ENCODE measurements at regions not wholly inside any gene's neighbourhood (a gene's known extent, or its start where the extent isn't known, plus 50 kb on each side); places are given as distances from the start of the nearest gene placed in this dataset.

GRCh38 chr4:27463816-27464215, 603.2 kb downstream of the STIM2 start:
- no peak overlapping the region for H3K4me3 ChIP-seq
- no peaks in the 10 kb centered on the region for H3K27me3 ChIP-seq
- no peaks in the 10 kb centered on the region for H3K9me3 ChIP-seq
- H3K36me3 ChIP-seq: no peaks in the 10 kb centered on the region
- H3K4me1 ChIP-seq: no peaks in the 10 kb centered on the region
- TF ChIP-seq, protein P1, sequence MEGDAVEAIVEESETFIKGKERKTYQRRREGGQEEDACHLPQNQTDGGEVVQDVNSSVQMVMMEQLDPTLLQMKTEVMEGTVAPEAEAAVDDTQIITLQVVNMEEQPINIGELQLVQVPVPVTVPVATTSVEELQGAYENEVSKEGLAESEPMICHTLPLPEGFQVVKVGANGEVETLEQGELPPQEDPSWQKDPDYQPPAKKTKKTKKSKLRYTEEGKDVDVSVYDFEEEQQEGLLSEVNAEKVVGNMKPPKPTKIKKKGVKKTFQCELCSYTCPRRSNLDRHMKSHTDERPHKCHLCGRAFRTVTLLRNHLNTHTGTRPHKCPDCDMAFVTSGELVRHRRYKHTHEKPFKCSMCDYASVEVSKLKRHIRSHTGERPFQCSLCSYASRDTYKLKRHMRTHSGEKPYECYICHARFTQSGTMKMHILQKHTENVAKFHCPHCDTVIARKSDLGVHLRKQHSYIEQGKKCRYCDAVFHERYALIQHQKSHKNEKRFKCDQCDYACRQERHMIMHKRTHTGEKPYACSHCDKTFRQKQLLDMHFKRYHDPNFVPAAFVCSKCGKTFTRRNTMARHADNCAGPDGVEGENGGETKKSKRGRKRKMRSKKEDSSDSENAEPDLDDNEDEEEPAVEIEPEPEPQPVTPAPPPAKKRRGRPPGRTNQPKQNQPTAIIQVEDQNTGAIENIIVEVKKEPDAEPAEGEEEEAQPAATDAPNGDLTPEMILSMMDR (IDR thresholded peaks at IDR 0.05): no peak
- DNase-seq (ENCODE audit: low spot score in 2 of 2): no peak
- intact Hi-C loops (cut with DNase I): no loop called here
- H3K27ac ChIP-seq: no peak overlapping the region

DNA sequence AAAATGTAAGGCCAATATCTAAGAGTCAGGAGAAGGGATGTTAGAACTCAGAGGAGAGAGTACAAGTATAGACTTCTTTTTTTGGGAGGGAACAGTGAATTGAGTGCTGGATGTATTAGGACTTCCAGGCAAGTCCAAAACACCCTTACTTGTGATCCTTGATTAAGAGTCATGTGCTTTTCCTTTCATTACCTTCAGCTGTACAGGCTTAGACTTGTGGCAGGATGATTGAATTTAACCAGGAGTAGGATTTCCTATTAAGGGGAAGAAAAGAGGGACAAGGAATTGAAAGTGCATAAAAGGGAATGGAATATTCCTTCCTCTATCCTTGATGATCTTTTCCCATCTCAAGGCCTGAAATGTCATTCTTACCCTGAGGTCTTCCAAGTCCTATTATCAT, 606.7 kb downstream of the STIM2 start:
- no peak overlapping the region for H3K27ac ChIP-seq
- TF ChIP-seq, protein P1 (IDR thresholded peaks at IDR 0.05): no peak
- H3K4me1 ChIP-seq: no peaks in the 10 kb centered on the region
- intact Hi-C loops (cut with DNase I): no loop called here
- no peak for DNase-seq (ENCODE audit: low spot score in 2 of 2)
- no peaks in the 10 kb centered on the region for H3K9me3 ChIP-seq
- no peaks in the 10 kb centered on the region for H3K36me3 ChIP-seq
- no peak overlapping the region for H3K4me3 ChIP-seq
- H3K27me3 ChIP-seq: no peaks in the 10 kb centered on the region

- TF ChIP-seq, protein P1 (IDR thresholded peaks at IDR 0.05): no peak
- H3K4me3 ChIP-seq: no peak overlapping the region
- no peaks in the 10 kb centered on the region for H3K9me3 ChIP-seq
- no peak overlapping the region for H3K27ac ChIP-seq
- no peaks in the 10 kb centered on the region for H3K27me3 ChIP-seq
- no peaks in the 10 kb centered on the region for H3K36me3 ChIP-seq
- intact Hi-C loops (cut with DNase I): no loop called here
- DNase-seq (ENCODE audit: low spot score in 2 of 2): no peak
- no peaks in the 10 kb centered on the region for H3K4me1 ChIP-seq
Observed at GRCh38 chr4:27472364-27472763, 611.7 kb downstream of the STIM2 start.

DNA sequence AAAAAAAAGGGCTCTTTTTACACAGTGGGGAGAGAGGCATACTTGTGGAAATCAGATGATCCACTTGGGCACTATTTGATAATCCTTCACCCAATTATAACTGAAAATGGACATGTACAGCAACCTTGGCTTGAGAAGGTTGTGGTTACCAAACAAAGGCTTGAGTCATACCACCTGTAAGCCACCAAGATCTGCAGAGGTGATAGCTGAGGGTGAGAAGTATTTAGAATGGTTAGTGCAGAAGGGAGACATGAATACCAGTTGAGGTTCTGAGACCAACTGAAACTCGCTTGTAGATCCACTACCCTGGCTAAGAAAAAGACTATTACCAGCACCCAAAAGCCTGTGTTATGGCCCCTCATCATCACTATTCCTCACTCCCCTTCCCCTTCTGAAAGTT, 614.0 kb downstream of the STIM2 start:
- H3K9me3 ChIP-seq: no peaks in the 10 kb centered on the region
- no peaks in the 10 kb centered on the region for H3K27me3 ChIP-seq
- TF ChIP-seq, protein P1 (IDR thresholded peaks at IDR 0.05): no peak
- no peak for DNase-seq (ENCODE audit: low spot score in 2 of 2)
- no peaks in the 10 kb centered on the region for H3K4me1 ChIP-seq
- H3K36me3 ChIP-seq: no peaks in the 10 kb centered on the region
- intact Hi-C loops (cut with DNase I): no loop called here
- H3K4me3 ChIP-seq: no peak overlapping the region
- no peak overlapping the region for H3K27ac ChIP-seq

GRCh38 chr4:27484216-27484615, 623.6 kb downstream of the STIM2 start:
- Histone ChIP-seq H3K4me3 (no peak overlapping the region), H3K4me1 (no peaks in the 10 kb centered on the region), H3K9me3 (no peaks in the 10 kb centered on the region), H3K36me3 (no peaks in the 10 kb centered on the region), H3K27me3 (no peaks in the 10 kb centered on the region), H3K27ac (no peak overlapping the region)
- TF ChIP-seq, protein P1 (IDR thresholded peaks at IDR 0.05): no peak
- intact Hi-C loops (cut with DNase I): no loop called here
- DNase-seq (ENCODE audit: low spot score in 2 of 2): no peak

- Histone ChIP-seq H3K27ac (no peak overlapping the region), H3K4me3 (no peak overlapping the region), H3K9me3 (no peaks in the 10 kb centered on the region), H3K4me1 (no peaks in the 10 kb centered on the region), H3K27me3 (no peaks in the 10 kb centered on the region), H3K36me3 (no peaks in the 10 kb centered on the region)
- TF ChIP-seq, protein P1 (IDR thresholded peaks at IDR 0.05): no peak
- intact Hi-C loops (cut with DNase I): no loop called here
- DNase-seq (ENCODE audit: low spot score in 2 of 2): no peak
Observed at GRCh38 chr4:27490315-27490714, 629.7 kb downstream of the STIM2 start.

Measured in ascending aorta (tissue), 2 donors.